Activated T-cell treated with anti-CD3 and anti-CD28 coated beads for 4 hours (primary cell): ENCODE measurements at regions not wholly inside any gene's neighbourhood (a gene's known extent, or its start where the extent isn't known, plus 50 kb on each side); places are given as distances from the start of the nearest gene placed in this dataset.
"Not testable (repeated sequence)": the region's sequence is repeated elsewhere in the genome, so short reads cannot be mapped to it uniquely, and the experiment has no call there.

Source experiments
- DNase-seq: peaks from one replicate; pipeline ENCODE4 v3.0.0-alpha.2; 2020

DNA sequence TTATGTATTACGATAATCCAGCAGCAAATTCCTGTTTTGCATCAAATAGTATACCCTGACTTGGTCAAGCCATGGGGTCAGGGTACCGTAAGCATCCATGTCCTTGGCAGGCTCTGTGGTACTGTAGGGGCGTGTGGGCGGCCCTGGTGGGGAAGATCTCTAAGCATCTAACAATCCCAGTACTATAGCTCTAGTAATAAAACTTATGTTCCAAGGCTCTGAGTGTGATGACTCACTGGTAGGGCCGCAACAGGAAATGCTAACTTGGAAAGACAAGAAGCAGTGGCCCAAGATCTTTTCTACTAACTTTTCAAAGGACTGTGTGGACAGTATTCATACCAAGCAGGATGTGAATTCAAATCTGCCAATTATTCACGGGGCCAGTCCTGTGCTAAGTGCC is 63.8 kb downstream of the CLEC18A start:
- not testable (repeated sequence) for DNase-seq

DNA sequence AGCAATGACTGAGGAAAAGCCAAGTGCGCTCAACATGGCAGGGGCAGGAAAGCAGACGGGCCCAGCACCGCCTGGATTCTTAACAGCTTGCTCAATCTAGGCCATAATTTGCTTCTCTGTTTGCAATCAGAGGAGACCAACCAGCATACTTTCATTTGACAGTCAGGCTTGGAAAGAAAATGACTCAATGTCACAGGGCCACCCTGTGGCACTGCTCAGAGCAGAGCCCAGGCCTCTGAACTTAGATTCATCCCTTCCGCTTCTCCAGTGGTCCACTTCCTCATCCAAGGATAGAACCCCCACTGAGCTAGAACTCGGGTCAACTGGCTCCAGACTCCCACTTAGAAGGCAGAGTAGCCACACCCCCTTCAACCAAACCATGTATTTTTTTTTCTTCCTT is 65.6 kb downstream of the CLEC18A start:
- not testable (repeated sequence) for DNase-seq

DNA sequence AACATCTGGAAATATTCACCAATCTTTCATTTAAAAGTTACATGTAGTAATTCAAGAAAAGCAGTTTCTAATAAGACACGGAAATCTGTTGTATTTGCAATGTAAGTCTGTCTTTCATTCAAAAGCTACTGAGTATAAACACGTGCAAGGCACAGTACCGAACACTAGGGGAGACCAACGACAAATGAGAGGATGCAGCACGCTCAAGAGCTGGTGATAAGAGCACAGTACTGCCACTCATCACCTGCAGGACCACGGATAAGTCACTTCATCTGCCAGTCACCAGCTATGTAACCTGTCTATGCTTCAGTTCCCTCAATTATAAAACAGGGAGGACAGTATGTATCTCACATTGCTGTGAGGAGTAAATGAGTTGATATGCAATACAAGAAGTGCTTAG is 67.1 kb downstream of the CLEC18A start:
- peak; percentile 20 for DNase-seq

DNA sequence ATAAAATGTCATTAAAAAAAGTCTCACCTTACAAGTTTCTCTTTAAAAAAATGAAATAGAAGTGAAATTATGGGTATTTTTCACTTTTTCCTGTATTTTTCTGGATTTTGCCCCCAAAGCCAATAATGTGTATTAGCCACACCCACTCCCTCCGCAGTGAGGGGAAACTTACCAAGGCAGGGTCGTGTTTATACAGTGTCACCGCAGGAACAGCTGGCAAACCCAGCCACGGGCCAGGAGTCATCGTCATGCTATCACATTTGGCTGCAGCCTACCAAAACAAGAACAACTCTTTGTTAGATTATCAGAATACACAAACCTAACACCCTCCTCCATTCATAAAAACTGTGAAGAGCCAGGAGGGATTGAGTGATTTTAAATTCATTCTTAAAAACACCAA is 72.1 kb downstream of the CLEC18A start:
- DNase-seq, result not testable (repeated sequence)

DNA sequence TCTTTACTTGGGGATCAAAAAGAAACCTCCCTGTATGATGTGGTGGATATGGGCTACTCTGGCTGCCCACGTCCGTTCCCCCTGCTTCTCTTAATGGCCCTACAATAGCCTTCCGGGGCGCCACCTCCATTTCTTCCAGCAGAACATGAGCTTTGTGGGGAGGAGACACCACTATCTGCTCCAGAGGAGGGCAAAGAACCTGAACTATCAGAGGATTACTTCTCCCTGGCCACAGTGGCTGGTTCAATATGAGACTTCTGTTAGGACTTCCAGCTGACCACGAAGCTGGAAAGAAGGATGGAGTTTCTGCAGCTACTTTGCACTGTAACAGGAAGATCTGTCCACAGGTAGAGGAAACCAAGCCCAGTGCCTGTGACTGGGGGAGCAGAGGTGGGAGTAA is 72.8 kb downstream of the CLEC18A start:
- not testable (repeated sequence) for DNase-seq

GRCh38 chr16:70026165-70026854 is 75.2 kb downstream of the CLEC18A start:
- peak; percentile 11 for DNase-seq

- DNase-seq, result not testable (repeated sequence)
Measured at GRCh38 chr16:70032906-70033305, 81.2 kb upstream of the PDPR start.

DNA sequence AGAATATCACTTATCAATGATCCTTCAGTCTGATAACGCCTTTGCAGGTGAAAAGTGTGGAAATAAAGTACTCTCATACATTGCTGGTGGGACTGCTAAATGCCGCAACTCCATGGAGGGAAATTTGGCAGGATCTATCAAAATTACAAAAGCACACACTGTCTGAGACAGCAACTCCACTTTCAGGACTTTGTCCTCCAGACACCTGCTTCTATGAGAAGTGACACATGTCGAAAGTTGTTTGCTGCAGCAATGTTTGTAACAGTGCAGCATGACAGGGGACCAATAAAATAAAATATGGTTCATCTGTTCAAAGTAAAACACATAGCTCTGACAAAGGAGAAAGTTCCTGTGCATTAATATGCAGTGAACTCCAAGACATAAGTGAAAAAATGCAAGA is 76.2 kb upstream of the PDPR start:
- not testable (repeated sequence) for DNase-seq

- DNase-seq, result not testable (repeated sequence)
Measured at GRCh38 chr16:70040554-70040953, 73.6 kb upstream of the PDPR start.

DNA sequence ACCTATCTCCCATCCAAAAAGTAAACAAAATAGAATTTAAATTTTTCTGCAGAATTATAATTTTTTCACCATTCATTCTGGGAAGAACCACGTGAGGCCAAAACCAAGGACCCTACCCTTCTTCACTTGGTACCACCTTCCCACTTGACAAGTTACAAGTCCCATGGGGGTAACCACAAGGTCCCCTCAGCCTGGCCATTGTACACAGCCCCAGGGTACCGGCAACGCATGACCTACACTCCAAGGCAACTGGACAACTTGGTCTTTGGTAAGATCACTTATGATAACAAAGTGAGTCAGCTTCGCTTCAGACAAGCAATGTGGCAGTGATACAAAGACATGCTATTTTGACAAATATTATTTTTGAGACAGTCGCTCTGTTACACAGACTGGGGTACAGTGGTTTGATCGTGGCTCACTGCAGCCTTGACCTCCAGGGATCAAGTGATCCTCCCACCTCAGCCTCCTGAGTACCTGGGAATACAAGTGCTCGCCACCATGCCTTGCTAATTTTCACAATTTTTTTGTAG is 70.5 kb upstream of the PDPR start:
- not testable (repeated sequence) for DNase-seq

- DNase-seq, result not testable (repeated sequence)
Measured at GRCh38 chr16:70046560-70046959, 67.6 kb upstream of the PDPR start.

DNA sequence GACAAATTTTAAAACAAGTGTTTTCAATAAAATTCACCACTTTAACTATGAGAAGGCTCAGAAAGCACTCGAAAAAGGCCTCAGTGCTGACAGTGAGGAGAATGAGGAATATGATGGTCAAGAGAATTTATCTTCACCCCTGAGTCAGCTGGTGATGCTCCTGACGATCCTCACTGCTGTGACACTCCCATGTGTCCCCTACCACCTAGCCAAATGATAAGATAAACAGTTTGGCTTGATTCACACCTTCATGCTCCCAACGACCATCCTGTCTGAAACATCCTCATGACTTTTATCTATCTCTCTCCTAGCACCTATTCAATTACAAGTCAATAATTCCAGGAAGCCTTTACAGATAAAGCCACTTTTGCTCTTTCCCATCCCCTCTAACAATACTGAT is 66.0 kb upstream of the PDPR start:
- not testable (repeated sequence) for DNase-seq

GRCh38 chr16:70058056-70058455 is 56.1 kb upstream of the PDPR start:
- DNase-seq, result not testable (repeated sequence)

DNA sequence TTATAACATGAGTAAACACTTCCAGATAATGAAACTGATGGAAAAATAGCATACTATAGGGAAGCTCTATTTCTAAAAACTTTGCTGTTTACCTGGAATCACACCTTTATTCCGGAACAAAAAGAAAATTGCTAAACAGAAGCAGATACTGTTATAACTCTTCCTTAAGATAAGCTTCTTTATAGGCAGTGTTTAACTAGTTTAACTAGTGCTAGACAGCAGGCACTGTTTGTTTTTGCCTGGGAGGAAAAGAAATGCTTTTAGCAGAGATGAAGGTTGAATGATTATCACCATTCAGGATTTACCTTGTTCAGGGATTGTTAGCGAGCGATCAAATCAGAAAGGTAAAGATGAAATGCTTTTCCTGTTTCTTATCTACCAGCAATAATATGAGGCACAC is 54.7 kb upstream of the PDPR start:
- not testable (repeated sequence) for DNase-seq

GRCh38 chr16:70060521-70061027 is 53.6 kb upstream of the PDPR start:
- not testable (repeated sequence) for DNase-seq

GRCh38 chr16:70061671-70062218 is 52.4 kb upstream of the PDPR start:
- not testable (repeated sequence) for DNase-seq

DNA sequence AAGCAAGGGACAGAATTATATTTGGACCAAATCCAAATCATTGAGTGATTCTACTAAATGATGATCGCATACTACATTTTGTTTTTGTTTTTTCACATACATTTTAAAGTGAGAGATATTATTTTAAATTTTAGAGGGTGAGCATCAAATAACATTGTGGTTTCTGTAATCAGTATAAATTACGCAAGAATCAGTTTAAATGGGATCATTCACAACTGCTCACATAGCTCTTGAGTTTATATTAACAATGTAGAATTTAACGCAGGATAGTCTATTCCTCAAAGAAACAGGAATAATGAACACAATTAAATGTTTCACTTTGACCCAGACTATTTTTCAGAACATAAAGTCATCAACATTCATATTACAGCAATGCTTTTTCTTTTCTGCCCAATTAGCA is 51.2 kb upstream of the PDPR start:
- DNase-seq, result not testable (repeated sequence)
